ENCODE measurements at regions not wholly inside any gene's neighbourhood (a gene's known extent, or its start where the extent isn't known, plus 50 kb on each side); places are given as distances from the start of the nearest gene placed in this dataset.

DNA sequence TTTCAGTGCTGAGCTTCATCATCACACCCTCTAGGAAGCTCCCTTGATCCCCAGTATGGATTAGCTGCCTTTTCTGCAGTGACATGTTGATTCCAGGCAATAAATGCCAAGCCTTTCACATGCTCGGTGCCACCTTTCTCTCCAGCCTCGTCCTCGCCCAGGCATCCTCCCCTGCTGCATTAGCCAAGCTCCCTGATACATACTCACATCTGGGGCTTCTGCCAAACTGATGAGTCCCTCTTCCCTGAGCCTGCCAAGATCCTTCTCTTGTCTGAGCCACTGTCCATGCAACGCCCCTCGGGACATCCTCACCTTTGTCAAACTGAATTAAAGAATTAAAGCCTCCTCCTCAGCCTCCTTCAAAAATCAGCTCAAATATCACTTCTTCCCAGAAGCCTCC is 538.5 kb upstream of the CDH11 start:
- no peak for DNase-seq (ENCODE audit: low read depth in 4 of 4, low spot score in 1 of 4)

DNA sequence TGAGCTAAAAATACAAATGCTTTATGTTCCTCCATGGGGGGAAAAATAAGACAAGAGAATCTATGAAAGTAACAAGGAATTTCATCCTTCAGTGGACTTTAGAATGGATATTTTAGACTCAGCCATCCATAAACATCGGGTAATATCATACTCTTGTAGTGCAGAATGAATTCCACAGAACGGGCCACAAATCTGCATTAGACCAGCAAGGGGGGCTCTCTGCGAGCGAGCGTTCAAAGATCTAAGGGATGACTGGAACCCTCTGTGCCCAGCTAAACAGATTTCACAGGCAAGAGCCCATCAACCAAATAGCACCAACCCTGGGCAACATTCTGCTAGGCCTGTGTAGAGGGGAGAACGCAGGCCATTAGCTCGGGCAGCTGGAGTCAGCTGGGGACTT is 537.9 kb upstream of the CDH11 start:
- no peak for DNase-seq (ENCODE audit: low read depth in 4 of 4, low spot score in 1 of 4)

DNA sequence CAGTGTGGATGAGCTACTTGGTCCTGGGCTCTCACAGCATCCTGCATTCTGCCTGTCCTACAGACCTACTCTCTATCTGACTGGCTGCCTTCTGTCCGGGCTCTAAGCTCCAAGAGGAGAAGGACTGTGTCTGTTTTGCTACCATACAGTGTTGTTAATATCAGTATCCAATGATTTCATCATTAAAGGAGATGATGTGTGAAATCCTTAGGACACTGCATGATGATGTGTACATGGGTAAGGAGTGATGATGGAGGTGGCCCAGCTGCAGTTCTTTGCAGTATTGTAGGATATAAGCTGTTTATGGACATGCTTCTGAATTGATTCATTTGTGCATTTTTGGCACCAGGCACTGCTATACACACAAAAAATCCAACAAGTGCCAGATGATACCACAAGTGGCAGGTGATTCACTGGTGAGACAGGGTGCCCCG is 536.9 kb upstream of the CDH11 start:
- no peak for DNase-seq (ENCODE audit: low read depth in 4 of 4, low spot score in 1 of 4)

GRCh38 chr16:65658349-65658748 is 536.5 kb upstream of the CDH11 start:
- DNase-seq (ENCODE audit: low read depth in 4 of 4, low spot score in 1 of 4), result no peak

GRCh38 chr16:65657556-65657955 is 535.7 kb upstream of the CDH11 start:
- no peak for DNase-seq (ENCODE audit: low read depth in 4 of 4, low spot score in 1 of 4)

- DNase-seq (ENCODE audit: low read depth in 4 of 4, low spot score in 1 of 4), result no peak
Measured at GRCh38 chr16:65657071-65657494, 535.2 kb upstream of the CDH11 start.

DNA sequence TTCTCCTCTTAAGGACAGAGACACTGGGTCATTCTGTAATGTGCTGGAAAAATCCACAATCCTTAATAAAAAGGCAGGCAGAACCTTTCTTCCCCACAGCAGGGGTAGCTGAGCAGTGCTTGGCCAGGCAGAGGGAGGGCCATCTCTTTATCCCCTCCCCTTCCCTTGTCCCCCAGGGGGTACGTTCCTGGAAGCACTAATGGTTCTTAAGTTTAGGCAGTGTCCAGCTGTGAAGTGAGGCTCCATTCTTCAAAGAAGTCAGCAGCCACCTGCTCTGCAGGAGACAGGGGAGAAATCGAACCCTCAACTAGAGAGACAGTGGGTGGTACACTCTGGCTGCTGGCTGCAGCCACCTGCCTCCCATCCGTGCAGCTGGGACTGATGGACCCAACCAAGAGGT is 533.9 kb upstream of the CDH11 start:
- no peak for DNase-seq (ENCODE audit: low read depth in 4 of 4, low spot score in 1 of 4)

- DNase-seq (ENCODE audit: low read depth in 4 of 4, low spot score in 1 of 4), result no peak
Measured at GRCh38 chr16:65648101-65648500, 526.2 kb upstream of the CDH11 start.

GRCh38 chr16:65644821-65645220 is 523.0 kb upstream of the CDH11 start:
- no peak for DNase-seq (ENCODE audit: low read depth in 4 of 4, low spot score in 1 of 4)

DNA sequence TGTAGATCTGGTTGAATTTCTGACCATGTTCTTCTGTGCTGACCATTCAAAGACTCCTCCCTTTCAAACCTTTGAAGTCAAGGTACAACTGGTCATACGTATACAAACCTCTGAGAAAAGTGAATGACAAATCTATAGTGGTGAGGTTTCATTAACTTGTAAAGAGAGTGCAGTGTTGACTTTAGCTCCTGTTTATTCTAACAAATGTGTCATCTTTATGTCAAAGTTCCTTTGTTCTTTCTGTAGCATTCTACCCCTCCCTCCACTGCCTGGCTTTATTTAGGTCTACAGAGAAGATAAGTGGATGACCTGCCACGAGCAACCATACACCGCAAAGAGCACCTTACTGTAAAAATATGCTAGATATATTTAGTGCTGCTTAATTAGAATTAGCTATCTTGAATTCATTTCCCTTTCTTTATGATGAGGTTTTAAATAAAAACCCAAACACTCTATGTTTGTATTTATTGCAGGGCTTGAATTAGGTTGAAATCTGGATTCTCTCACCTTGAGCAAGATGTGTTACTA is 520.0 kb upstream of the CDH11 start:
- no peak for DNase-seq (ENCODE audit: low read depth in 4 of 4, low spot score in 1 of 4)

GRCh38 chr16:65641049-65641761 is 519.3 kb upstream of the CDH11 start:
- no peak for DNase-seq (ENCODE audit: low read depth in 4 of 4, low spot score in 1 of 4)

DNA sequence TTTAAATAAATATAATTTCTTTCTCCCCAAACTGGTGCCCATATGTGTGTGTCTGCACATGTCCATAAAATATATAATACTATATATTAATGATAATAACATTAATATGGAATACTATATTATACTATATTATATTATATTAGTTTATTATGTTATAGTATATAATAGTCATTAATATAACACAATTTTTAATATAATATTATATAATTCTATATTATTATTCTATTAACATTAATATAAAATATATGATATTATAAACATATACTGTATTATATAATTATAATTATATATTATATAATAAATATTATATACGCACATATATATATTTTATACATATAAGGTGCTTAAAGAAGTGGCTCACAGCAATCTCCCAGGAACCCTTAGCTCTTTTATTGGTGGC is 513.0 kb upstream of the CDH11 start:
- no peak for DNase-seq (ENCODE audit: low read depth in 4 of 4, low spot score in 1 of 4)

DNA sequence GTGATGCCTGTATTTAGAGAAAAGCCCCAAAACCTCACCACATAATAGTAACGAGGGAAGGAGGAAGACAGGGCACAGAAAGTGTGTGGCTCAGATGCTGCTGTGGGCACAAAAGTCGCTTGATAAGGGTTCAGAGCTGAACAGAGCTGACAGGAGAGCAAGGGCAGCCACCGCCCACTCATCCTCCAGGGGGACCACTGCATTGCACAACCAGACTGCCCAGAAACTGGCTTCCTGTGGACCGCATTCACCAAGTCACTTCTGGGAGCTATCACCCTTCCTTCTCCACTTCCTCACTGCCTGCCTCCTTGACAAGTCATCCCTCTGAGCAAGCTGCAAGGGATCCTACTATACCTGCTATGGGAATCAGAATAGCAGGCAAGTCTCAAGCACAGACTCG is 512.4 kb upstream of the CDH11 start:
- DNase-seq (ENCODE audit: low read depth in 4 of 4, low spot score in 1 of 4), result no peak

- no peak for DNase-seq (ENCODE audit: low read depth in 4 of 4, low spot score in 1 of 4)
Measured at GRCh38 chr16:65624666-65625065, 502.8 kb upstream of the CDH11 start.

DNA sequence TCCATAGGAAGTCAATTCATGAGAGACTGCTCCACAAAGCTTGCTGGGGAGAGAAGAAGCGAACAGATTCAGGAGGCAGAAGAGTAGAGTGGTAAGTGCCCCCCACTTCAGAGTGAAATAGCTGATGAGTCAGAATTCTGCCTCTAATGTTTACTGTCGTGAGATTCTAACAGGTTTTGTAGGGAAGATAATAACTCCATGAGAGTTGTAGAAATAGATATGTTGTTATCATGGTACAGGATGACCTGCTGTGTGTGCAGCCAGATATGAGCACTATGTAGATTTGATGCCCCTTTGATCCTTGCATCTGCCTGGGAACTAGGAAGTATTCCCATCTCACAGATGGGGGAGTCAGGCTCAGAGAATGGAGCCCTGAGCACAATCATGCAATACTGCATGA is 502.4 kb upstream of the CDH11 start:
- no peak for DNase-seq (ENCODE audit: low read depth in 4 of 4, low spot score in 1 of 4)

DNA sequence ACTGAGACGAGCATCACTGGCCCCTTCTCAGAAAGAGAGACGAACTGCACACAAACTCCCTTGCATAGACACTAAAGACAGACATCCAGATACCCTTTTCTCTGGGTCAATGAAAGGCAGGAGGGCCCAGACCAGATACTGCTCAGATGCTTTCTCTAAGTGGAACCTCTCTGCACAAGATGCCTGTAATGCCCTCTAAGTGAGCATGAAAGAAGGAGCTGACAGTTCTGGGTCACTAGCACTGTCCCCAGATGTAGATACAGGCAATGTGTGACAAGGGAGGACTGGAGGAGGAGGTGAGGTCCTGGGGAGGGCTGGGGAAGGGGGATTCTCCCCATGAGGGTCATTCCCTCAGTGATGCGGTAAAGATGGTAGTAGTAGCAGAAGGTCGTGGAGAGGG is 501.0 kb upstream of the CDH11 start:
- no peak for DNase-seq (ENCODE audit: low read depth in 4 of 4, low spot score in 1 of 4)

DNA sequence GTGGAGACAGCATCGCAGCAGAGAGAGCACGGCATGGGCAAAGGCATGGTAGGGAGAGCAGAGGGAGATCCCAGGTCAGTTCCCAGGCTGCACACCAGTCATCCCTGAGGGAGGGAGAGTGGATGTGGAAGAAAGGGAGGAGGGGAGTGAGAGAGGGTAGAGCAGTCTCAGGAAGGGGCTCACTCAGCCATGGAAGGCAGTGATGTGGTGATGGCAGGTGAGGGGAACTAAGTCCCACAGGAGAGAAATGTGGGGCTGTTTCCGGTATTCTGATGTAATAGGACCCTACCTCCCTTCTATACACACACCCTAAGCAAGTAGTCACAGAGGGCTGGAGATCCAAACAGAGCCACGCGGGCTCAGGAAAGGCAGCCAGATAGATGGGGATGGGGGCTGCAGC is 500.3 kb upstream of the CDH11 start:
- no peak for DNase-seq (ENCODE audit: low read depth in 4 of 4, low spot score in 1 of 4)

DNA sequence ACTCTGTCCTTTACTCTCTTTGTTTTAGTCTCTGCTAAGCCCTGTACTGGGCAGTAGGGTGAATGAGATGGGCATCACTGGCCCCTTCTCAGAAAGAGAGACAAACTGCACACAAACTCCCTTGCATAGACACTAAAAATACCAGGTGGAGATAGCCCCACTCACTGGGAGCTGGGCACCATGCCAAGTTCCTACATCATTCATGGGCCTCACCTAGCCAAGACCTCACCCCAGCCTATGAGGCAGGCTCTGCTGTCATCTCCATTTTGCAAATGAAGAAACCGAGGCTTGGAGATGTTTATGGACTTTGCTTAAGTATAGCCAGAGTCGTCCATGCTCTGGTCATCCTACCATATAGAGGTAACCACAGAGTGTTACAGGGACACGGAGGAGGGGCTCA is 499.8 kb upstream of the CDH11 start:
- DNase-seq (ENCODE audit: low read depth in 4 of 4, low spot score in 1 of 4), result no peak

DNA sequence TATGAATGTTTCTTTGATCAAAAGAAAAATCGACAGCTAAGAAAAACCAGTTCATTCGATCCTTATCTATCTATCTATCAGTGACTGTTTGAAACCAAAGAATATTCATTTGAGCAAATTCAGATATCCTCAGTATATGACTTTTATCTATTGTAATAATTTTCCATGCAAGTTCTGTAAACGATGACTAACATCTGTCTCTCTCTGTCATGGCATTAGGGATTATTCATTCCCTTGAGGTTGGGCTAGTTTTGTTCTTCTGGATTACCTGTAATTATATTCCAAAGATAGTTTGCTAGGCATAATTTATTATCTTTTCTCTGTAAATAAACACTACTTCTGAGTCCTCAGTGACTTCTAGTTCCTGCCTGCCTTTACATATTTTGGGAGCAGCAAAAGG is 497.7 kb upstream of the CDH11 start:
- DNase-seq (ENCODE audit: low read depth in 4 of 4, low spot score in 1 of 4), result no peak

GRCh38 chr16:65618931-65619330 is 497.1 kb upstream of the CDH11 start:
- DNase-seq (ENCODE audit: low read depth in 4 of 4, low spot score in 1 of 4), result no peak

DNA sequence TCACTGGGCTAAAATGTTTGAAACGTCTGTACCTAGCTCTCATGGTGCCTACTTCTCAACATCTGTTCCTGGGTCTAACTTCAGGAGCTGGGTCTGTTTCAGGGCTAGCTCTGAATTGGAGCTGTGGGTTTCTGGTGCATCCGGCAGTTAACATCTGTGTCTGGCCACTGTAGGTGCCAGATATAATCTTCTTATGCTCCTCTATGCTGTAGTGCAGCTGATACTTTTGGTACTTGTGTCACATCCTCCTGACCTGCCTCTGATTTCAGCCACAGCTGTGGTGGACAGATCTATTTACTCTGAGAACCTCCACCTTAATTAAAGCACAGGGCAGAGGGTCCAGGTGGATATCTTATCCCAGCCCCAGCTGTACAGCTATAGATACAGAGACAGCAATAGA is 496.5 kb upstream of the CDH11 start:
- no peak for DNase-seq (ENCODE audit: low read depth in 4 of 4, low spot score in 1 of 4)

DNA sequence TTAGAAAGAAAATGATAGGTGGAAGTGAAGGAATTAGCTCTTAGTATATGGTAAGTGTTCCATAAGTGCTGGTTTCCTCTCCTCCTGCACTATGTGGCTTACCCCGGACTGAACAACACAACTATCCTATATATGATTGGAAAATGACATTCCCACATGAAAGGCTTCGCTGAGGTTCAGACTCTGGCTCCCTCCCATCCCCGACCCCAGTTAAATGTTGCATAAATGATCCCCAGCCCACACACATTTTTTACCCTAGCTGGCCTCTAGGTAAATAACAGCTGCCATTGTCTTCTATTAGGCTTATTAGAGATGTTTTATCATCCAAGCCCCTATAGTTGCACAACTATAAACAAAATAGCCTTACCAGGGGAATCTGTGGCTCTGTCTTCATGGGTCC is 495.6 kb upstream of the CDH11 start:
- DNase-seq (ENCODE audit: low read depth in 4 of 4, low spot score in 1 of 4), result no peak

- DNase-seq (ENCODE audit: low read depth in 4 of 4, low spot score in 1 of 4), result no peak
Measured at GRCh38 chr16:65608455-65608854, 486.6 kb upstream of the CDH11 start.
